Activated CD8-positive, alpha-beta memory T cell treated with anti-CD3 and anti-CD28 coated beads, Interleukin-2, amount 50 U/mL, for 24 hours (primary cell): ENCODE measurements at regions not wholly inside any gene's neighbourhood (a gene's known extent, or its start where the extent isn't known, plus 50 kb on each side); places are given as distances from the start of the nearest gene placed in this dataset.

Experiments used
- DNase-seq: peaks from one replicate; pipeline ENCODE4 v3.0.0-alpha.2; 2020; ENCODE audit errors: extremely low read depth

DNA sequence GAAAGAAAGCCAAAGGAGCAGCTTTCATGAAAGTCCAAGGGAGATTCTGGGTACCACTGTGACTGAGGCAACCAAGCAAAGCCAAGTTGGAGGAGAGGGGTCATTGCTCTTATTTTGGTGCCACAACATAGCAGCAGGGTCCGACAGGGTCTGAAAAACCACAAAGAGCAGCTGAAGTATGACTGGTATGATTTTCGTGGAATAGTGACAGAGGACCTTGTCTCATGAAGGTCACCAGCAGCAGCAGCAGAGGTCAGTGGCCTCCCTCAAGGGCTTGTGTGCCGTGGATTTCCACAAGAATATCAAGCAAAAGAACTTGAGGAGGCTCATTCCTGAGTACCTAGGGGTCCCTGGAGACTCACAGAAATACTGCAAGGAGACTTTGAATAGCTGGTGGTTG is 160.9 kb upstream of the SYT6 start:
- no peak for DNase-seq

GRCh38 chr1:114314098-114314497 is 160.4 kb upstream of the SYT6 start:
- DNase-seq = no peak

DNA sequence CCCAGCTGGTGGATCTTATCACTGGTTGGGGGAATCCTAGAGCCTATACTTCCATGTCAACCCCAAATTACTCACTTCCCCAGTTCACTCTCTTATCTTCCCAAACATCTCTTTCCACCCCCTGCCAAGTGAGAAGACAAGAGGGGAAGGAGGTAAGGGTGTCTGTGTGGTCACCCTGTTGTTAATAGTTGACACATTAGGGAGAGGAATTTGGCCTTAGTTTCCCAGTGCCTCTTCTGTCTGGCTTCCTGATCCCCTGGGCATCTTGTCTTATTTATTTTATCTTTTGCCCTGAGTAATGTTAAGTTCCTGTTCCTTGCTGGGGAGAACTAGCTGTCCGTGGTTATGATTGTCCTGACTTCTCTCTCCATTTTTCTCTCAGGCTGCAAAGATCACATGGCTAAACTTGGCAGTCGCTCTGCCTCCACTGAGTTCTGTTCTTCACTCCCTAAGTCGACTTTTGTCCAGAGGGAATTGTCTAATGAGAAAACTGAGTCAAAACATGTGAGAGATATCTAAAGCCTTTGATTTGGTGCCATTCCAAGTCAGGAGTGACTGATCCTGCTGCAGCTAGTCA is 157.1 kb upstream of the SYT6 start:
- DNase-seq = no peak

- no peak for DNase-seq
These were observed 149.2 kb upstream of the SYT6 start for GRCh38 chr1:114302821-114303220.

- no peak for DNase-seq
These were observed 145.8 kb upstream of the SYT6 start for GRCh38 chr1:114299331-114299975.

DNA sequence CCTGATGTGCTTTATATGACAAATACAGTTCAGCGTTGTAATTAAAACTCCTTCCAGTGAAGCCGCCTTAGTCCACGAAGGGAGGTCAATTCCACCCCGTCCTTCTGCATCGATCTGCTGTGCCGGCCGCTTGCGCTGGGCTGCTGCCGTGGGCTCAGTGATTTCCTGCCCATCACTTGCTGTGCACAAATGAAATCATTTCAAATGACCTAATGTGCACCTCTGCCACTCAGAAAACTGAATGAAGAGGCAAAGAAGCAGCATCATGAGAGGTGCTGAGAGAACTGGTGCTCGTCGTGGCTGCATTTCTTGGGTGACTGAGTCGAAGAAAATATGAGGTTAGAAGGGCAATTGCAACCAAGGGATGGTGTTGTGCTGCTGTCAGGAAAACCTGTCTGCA is 144.3 kb upstream of the SYT6 start:
- DNase-seq = no peak

GRCh38 chr1:114296413-114296812 is 142.7 kb upstream of the SYT6 start:
- DNase-seq = no peak

- no peak for DNase-seq
These were observed 141.7 kb upstream of the SYT6 start for GRCh38 chr1:114295321-114295720.

DNA sequence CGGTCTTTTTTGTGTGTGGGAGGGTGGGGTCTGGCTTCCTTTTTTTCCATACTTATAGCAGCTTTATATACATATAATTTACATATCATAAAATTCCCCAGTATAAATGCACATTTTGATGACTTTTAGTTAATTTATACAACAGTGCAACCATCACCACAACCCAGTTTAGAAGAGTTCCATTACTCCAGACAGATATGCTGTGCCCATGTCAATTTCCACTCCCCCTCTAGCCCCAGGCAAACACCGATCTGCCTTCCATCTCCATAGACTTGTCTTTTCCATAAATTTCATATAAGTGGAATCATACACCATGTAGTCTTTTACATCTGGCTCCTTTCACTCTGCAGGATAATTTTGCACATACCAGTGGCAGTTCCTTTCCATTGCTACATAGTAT is 139.2 kb upstream of the SYT6 start:
- no peak for DNase-seq

- DNase-seq = no peak
These were observed 138.5 kb upstream of the SYT6 start for GRCh38 chr1:114292194-114292593.

DNA sequence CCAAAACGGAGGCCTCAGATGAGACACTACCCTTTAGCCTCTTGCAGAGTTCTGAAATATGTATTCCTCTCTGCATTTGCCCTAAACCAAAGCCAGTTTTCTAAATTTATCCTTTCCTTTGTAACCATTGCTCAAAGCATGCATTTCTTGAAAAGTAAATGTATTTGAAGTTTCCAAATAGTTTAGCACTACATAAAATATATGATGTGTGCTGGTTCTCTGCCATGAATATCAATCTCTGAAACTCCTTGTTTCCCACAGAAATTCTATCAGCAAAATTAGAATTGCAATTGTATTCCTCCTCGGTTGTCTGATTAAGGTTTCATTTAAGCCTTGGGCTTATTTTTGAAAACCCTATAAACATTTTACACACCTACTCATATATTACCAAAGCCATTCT is 137.1 kb upstream of the SYT6 start:
- no peak for DNase-seq

DNA sequence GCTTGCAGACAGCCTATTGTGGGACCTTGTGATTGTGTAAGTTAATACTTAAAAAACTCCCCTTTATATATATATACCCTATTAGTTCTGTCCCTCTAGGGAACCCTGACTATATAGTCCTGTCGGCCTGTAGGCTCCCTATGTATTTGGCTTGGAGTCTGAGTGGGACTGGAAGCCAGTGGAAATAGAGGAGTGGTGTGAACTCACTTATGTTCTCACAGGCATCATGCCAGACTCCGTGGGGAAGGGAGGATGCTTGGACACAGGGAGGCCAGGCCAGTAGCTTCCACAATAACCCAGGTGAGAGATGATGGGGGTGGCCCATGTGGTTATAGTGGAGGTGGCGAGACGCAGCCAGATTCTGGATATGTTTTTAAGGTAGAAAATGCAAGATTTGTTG is 136.7 kb upstream of the SYT6 start:
- DNase-seq = no peak

DNA sequence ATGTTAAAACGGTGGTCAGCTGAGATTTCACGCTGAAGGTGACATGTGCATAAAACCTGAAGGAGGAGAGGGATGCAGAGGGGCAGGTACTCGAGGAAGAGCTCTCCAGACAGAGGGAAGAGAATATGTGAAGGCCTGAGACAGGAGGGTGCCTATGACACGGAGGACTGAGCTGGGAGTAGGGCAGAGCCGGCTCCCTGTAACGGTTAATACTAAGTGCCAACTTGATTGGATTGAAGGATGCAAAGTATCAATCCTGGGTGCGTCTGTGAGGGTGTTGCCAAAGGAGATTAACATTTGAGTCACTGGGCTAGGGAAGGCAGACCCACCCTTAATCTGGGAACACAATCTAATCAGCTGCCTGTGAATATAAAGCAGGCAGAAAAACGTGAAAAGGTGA is 136.2 kb upstream of the SYT6 start:
- no peak for DNase-seq

- DNase-seq = no peak
These were observed 135.6 kb upstream of the SYT6 start for GRCh38 chr1:114289306-114289705.

DNA sequence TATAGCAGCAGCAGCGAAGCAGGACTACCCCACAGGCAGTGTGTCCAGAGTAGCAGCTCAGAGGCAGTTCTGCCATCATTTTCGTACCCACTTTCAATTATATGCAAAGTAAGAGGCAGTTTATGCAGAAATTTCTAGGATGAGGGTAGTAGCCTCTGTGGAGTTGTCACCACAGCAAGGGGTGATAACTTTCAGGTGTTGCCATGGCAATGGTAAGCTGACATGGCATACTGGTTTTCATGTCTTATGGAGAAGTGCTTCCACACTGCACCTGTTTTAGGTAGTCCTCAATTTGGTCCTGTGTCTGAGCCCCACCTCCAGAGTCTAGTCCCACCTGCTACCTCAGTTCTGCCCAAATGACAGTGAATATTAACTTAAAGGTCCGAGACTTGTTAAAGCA is 133.3 kb upstream of the SYT6 start:
- no peak for DNase-seq

DNA sequence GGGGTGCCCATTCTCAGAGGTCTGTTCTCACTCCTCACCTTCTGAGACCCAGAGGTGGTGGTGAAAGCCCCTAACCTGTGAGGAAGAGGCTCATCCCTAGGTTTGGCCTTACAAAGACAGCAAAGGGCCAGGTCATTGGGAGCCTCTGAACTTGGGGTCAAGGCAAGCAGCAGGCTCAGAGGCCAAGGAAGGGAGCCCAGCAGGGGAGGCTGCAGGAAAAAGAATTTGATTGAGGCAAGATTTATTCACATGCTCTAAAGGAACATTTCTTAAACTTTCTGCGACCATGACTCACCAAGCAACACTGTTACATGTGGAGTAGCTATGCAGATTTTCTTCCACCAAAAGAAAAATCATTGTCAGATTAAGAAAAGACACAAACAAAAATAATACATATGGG is 132.5 kb upstream of the SYT6 start:
- no peak for DNase-seq

GRCh38 chr1:114282751-114283403 is 129.2 kb upstream of the SYT6 start:
- peak; percentile 69 for DNase-seq

DNA sequence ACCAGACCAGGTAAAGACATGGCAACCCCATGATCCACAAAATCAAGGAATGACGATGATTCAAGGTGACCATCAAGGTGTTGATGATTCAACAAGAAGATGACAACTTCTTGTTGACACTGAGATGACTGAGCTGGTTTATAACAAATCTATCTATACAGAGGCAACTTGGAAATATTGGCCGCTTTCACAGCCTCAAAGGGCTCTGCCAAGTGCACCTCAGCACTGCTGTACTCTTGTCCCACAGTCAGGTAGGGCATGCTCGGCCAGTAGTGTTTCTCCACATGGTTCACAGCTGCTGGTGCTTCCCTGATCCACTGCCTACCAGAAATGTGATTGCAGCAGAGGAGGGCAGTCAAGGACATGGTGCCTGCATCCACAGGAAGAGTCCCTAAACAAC is 125.2 kb upstream of the SYT6 start:
- DNase-seq = no peak

DNA sequence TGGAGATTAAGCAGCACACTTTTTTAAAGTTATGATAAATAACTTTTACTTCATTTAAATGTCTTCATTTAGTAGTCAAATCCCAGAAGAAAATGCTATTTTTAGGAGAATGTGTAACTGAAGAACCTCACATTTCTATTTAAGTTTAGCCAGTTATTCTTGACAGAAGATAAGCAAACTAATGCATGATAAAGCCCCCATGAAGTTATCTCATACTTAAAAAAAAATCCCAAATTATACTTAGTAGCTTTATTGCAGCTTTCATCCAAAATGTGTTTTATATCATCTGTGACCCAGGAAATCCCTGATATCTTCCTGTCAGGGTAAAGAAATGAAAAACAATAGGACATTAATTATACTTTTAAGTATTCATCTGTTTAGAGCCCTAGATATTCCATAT is 124.8 kb upstream of the SYT6 start:
- DNase-seq = no peak

DNA sequence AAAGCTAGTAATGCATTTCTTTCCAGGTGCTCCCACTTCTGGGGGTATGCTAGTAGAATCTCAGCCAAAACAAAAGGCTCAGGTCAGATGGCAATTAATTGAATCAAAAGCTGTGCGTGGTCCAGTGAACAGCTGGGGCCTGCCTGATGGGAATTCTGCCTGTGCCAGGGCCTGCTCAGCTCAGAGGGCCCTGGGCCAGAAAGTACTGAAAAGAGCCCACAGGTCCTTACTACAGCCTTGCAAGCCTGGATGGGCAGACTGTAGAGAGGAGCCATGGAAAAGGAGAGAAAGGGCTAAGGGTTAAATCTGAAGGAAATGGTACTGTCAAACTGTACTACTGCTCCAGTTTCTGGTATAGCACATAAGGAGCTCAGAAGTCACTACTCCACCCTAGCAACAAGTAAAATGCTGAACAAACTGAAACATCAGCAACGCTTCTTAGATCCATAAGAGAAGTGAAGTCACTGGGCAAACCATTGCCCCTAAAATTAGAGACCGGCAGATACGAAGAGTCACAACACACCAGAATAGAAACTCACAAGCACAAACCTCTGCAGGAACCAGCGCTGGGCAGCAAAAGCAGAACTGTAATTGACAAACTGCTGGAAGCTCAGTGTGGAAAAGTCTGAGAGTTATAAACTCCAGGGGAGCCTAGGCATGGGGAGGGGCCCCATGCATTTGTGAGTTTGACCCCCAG is 121.1 kb upstream of the SYT6 start:
- no peak for DNase-seq

- DNase-seq = no peak
These were observed 118.9 kb upstream of the SYT6 start for GRCh38 chr1:114272593-114272992.

GRCh38 chr1:114270718-114271117 is 117.0 kb upstream of the SYT6 start:
- no peak for DNase-seq

- DNase-seq = no peak
These were observed 116.6 kb upstream of the SYT6 start for GRCh38 chr1:114270282-114270681.
